Upper lobe of left lung (tissue), 6 donors: ENCODE measurements at regions not wholly inside any gene's neighbourhood (a gene's known extent, or its start where the extent isn't known, plus 50 kb on each side); places are given as distances from the start of the nearest gene placed in this dataset.
"Not testable (repeated sequence)": the region's sequence is repeated elsewhere in the genome, so short reads cannot be mapped to it uniquely, and the experiment has no call there.

ENCODE experiments used
- ATAC-seq, 2 donors: fragments of 200-7000 bp; cut with Tn5 transposase; one replicate each; pipeline ENCODE4 v1.9.1; 2022; ENCODE audit warnings: mild to moderate bottlenecking in 2 of 2, moderate library complexity in 2 of 2; ENCODE audit not compliant: low FRiP score in 2 of 2
- DNase-seq, 2 donors: peaks; one replicate each; pipeline ENCODE4 v3.0.0-alpha.2; 2019 to 2020
- H3K27ac ChIP-seq, 4 donors: fragments of 200-600 bp; sonication (generic); one replicate each; pipeline ENCODE4 v1.5.1; 2016 to 2019
- H3K27me3 ChIP-seq, 4 donors: fragments of 200-600 bp; sonication (generic); one replicate each; pipeline ENCODE4 v1.5.1; 2017 to 2019
- H3K36me3 ChIP-seq, 4 donors: fragments of 200-600 bp; sonication (generic); one replicate each; pipeline ENCODE4 v1.5.1; 2016 to 2019
- H3K4me1 ChIP-seq, 4 donors: fragments of 200-600 bp; sonication (generic); one replicate each; pipeline ENCODE4 v1.5.1; 2018 to 2019
- H3K4me3 ChIP-seq, 4 donors: fragments of 200-600 bp; sonication (generic); one replicate each; pipeline ENCODE4 v1.5.1; 2017 to 2019; ENCODE audit warnings: mild to moderate bottlenecking in 2 of 4, moderate library complexity in 1 of 4
- H3K9me3 ChIP-seq, 4 donors: fragments of 200-600 bp; sonication (generic); one replicate each; pipeline ENCODE4 v1.5.1; 2018 to 2019
- EP300 ChIP-seq, 4 donors: sonication (generic); formaldehyde crosslinking; IDR thresholded peaks; one replicate each; pipeline ENCODE4 v1.5.1; 2017; ENCODE audit warnings: antibody characterized with exemption in 4 of 4, control low read depth in 2 of 4
- POLR2A ChIP-seq, 4 donors: fragments of 450-650 bp; IDR thresholded peaks; one replicate each; pipeline ENCODE4 v1.5.1; 2016 to 2017; ENCODE audit warnings: antibody characterized with exemption in 4 of 4, mild to moderate bottlenecking in 2 of 4
- POLR2AphosphoS5 ChIP-seq, 2 donors: sonication (generic); formaldehyde crosslinking; IDR thresholded peaks; one replicate each; pipeline ENCODE4 v1.5.1; 2017; ENCODE audit warnings: antibody characterized with exemption in 2 of 2
- WGBS, 2 donors: methylation state at CpG; one replicate each; pipeline ENCODE4 v1.1.5; 2017 to 2018; 5-methylcytosine and 5-hydroxymethylcytosine counted together
- TF ChIP-seq, protein P1 (sequence below), 6 experiments: fragments of 450-650 bp in 4 of 6; fragments of 200-600 bp in 2 of 6; sonication (generic) in 2 of 6; IDR thresholded peaks; one replicate each; pipeline ENCODE4 v1.5.1; 2016 to 2019; ENCODE audit warnings: antibody characterized with exemption in 6 of 6
- donor health status: DM: no; HTN: no; CAD: no; lungs with moderate emphysema.
- donor health status: DM: no; HTN: yes; CAD: no; lungs with severe emphysema.

DNA sequence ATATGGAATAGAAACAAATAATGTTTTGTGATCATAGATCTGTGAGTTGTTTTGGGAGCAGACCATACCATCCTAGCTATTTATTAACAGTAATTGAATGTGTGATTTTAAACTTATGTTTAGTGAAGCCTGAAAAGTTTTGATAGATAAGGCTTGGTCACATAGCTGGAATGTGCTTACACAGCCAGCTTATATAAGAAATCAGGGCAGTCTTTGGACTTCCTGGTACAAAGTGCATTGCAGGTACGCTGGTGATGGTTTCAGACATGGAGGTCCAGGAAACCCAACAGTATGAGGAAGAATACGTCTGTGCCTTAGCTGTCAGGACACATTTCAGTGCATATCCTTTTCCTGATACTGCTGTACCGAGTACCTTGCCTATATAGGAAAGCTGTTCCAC, 2316.2 kb upstream of the PCDH20 start:
- no peak overlapping the region for H3K4me3 ChIP-seq
- H3K27ac ChIP-seq: no peak overlapping the region
- DNase-seq (no peak), ATAC-seq (no peak)
- H3K9me3 ChIP-seq: no peaks in the 10 kb centered on the region
- no peaks in the 10 kb centered on the region for H3K27me3 ChIP-seq
- WGBS, 2 donors: 67 to 79% methylated on average over 3 of the region's 3 CpGs
- no peaks in the 10 kb centered on the region for H3K4me1 ChIP-seq
- no peaks in the 10 kb centered on the region for H3K36me3 ChIP-seq
- TF ChIP-seq POLR2A (IDR thresholded peaks at IDR 0.05) (no peak), POLR2AphosphoS5 (IDR thresholded peaks at IDR 0.05) (no peak), EP300 (IDR thresholded peaks at IDR 0.05) (no peak)
- TF ChIP-seq, protein P1, sequence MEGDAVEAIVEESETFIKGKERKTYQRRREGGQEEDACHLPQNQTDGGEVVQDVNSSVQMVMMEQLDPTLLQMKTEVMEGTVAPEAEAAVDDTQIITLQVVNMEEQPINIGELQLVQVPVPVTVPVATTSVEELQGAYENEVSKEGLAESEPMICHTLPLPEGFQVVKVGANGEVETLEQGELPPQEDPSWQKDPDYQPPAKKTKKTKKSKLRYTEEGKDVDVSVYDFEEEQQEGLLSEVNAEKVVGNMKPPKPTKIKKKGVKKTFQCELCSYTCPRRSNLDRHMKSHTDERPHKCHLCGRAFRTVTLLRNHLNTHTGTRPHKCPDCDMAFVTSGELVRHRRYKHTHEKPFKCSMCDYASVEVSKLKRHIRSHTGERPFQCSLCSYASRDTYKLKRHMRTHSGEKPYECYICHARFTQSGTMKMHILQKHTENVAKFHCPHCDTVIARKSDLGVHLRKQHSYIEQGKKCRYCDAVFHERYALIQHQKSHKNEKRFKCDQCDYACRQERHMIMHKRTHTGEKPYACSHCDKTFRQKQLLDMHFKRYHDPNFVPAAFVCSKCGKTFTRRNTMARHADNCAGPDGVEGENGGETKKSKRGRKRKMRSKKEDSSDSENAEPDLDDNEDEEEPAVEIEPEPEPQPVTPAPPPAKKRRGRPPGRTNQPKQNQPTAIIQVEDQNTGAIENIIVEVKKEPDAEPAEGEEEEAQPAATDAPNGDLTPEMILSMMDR (IDR thresholded peaks at IDR 0.05): no peak

DNA sequence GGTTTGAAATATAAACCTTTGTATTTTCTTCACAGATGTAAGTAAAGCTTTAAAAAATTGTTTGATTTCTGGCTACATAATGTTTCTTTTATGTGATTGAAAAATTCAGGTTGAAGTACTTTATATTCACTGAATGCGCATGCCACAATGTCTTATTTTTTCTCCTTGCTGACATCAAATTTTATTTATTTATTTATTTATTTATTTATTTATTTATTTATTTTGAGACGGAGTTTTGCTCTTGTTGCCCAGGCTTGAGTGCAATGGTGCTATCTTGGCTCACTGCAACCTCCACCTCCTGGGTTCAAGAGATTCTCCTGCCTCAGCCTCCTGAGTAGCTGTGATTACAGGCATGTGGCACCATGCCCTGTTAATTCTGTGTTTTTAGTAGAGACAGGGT, 2296.5 kb upstream of the PCDH20 start:
- H3K27ac ChIP-seq, H3K9me3 ChIP-seq, H3K4me3 ChIP-seq, ATAC-seq, H3K27me3 ChIP-seq, H3K4me1 ChIP-seq, H3K36me3 ChIP-seq, DNase-seq: not testable (repeated sequence)
- WGBS, 2 donors: 89 to 96% methylated on average over 1 to 2 of the region's 2 CpGs

DNA sequence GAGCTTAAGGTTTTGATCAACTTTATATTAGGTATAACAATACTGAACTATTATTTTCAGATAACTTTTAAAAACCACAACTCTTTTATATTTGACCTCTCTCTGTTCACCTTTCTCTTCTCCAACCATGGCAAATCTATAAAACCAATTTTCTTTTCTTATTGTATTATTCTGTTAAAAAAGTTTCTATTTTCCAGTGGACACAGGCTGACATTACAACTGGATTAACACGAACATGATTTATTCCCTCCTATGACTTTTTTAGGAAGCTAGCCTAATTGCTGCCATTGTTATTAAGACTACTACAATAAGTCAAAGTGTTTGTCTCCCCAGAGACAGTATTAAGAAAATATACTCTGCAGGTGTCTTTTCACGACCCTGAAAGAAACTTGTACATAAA, 2291.1 kb upstream of the PCDH20 start:
- H3K4me1 ChIP-seq: no peaks in the 10 kb centered on the region
- no peaks in the 10 kb centered on the region for H3K9me3 ChIP-seq
- H3K4me3 ChIP-seq: no peak overlapping the region
- 43 to 47% methylated on average over 2 of the region's 2 CpGs for WGBS, 2 donors
- H3K27me3 ChIP-seq: no peaks in the 10 kb centered on the region
- ATAC-seq: no peak
- H3K36me3 ChIP-seq: no peaks in the 10 kb centered on the region
- no peak for TF ChIP-seq EP300 (IDR thresholded peaks at IDR 0.05)
- TF ChIP-seq, protein P1 (IDR thresholded peaks at IDR 0.05): no peak
- no peak for TF ChIP-seq POLR2AphosphoS5 (IDR thresholded peaks at IDR 0.05)
- TF ChIP-seq POLR2A (IDR thresholded peaks at IDR 0.05): no peak
- no peak for DNase-seq
- no peak overlapping the region for H3K27ac ChIP-seq

DNA sequence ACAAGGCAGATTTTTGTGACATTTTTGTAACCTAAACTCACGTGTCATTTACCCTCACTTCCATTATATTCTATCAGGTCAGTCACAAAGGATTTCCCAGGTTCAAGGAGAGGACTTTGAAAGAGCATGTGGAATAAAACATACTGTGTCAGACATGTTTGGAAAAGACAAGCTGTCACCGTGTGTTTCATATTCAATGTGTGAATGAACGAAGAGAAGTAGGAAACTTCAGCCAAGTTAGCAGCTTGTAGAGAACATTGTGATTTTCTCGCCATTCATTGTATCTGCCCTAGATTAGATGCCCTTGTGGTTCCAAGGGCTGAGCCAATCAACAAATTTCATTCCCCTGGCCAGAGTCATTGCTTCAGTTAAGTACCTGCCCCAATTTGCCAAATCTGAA, 2288.9 kb upstream of the PCDH20 start:
- H3K9me3 ChIP-seq: no peaks in the 10 kb centered on the region
- ATAC-seq (no peak), DNase-seq (no peak)

DNA sequence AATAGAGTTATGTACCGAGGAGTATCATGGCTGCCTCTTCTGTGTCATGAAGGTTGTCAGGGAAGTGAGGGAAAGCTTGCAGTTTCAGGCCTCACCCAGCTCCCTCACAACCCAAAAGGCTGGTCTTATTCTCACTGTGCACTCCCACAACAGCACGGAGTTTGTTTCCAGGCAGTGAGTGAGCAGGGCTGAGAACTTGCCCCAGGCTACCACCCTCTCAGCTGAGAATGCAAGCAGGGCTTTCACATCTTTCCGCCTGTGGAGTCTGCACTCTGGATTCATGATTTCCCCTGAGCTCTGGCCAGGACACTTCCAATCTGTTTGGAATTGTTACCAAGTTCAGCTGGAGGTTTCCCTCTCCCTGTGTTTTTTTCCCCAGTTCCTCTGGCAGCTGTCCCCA, 2284.7 kb upstream of the PCDH20 start:
- WGBS, 2 donors: 80 to 82% methylated on average over 3 of the region's 3 CpGs
- no peaks in the 10 kb centered on the region for H3K4me1 ChIP-seq
- no peak overlapping the region for H3K4me3 ChIP-seq
- no peaks in the 10 kb centered on the region for H3K36me3 ChIP-seq
- no peaks in the 10 kb centered on the region for H3K9me3 ChIP-seq
- H3K27ac ChIP-seq: no peak overlapping the region
- no peak for TF ChIP-seq POLR2A (IDR thresholded peaks at IDR 0.05)
- no peak for TF ChIP-seq EP300 (IDR thresholded peaks at IDR 0.05)
- DNase-seq (no peak), ATAC-seq (no peak)
- H3K27me3 ChIP-seq: no peaks in the 10 kb centered on the region

More for the DNA sequence above, 2288.9 kb upstream of the PCDH20 start:
- H3K4me3 ChIP-seq: no peak overlapping the region
- no peaks in the 10 kb centered on the region for H3K36me3 ChIP-seq
- 78 to 82% methylated on average over 4 of the region's 4 CpGs for WGBS, 2 donors
- TF ChIP-seq POLR2A (IDR thresholded peaks at IDR 0.05): no peak
- no peak for TF ChIP-seq POLR2AphosphoS5 (IDR thresholded peaks at IDR 0.05)
- TF ChIP-seq EP300 (IDR thresholded peaks at IDR 0.05): no peak
- TF ChIP-seq, protein P1 (IDR thresholded peaks at IDR 0.05): no peak
- no peak overlapping the region for H3K27ac ChIP-seq
- no peaks in the 10 kb centered on the region for H3K27me3 ChIP-seq
- no peaks in the 10 kb centered on the region for H3K4me1 ChIP-seq

DNA sequence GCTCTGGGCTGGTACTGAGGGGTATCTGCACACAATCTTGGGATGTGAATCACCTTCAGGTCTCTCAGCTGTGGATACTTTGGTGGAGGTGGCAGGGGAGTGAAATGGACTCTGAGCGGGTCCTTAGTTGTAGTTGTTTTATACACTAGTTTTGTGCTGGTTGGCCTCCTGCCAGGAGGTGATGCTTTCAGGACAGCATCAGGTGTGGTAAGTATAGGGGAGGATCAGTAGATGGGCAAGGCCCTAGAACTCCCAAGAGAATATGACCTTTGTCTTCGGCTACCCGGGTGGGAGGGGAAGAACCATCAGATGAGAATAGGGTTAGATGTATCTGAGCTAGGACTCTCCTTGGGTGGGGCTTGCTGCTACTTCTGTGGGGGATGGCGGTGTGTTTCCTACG, 2284.3 kb upstream of the PCDH20 start:
- DNase-seq: no peak
- TF ChIP-seq EP300 (IDR thresholded peaks at IDR 0.05) (no peak), POLR2A (IDR thresholded peaks at IDR 0.05) (no peak), POLR2AphosphoS5 (IDR thresholded peaks at IDR 0.05) (no peak)
- TF ChIP-seq, protein P1 (IDR thresholded peaks at IDR 0.05): no peak
- Histone ChIP-seq H3K4me3 (no peak overlapping the region), H3K27ac (no peak overlapping the region), H3K36me3 (no peaks in the 10 kb centered on the region), H3K27me3 (no peaks in the 10 kb centered on the region), H3K4me1 (no peaks in the 10 kb centered on the region), H3K9me3 (no peaks in the 10 kb centered on the region)
- no peak for ATAC-seq
- 88 to 91% methylated on average over 5 of the region's 5 CpGs for whole genome bisulfite sequencing, 2 donors
